PFSK-1 (cell line): ENCODE measurements at regions not wholly inside any gene's neighbourhood (a gene's known extent, or its start where the extent isn't known, plus 50 kb on each side); places are given as distances from the start of the nearest gene placed in this dataset.

Experiments
- FOXP2 ChIP-seq: optimal IDR thresholded peaks from 2 replicates; pipeline ENCODE3; 2011; ENCODE audit warnings: borderline replicate concordance, control low read depth, inconsistent platforms; ENCODE audit not compliant: insufficient read depth; ENCODE audit errors: extremely low read length, extremely low read depth
- POLR2AphosphoS5 ChIP-seq: IDR thresholded peaks from 2 replicates; pipeline ENCODE4 v1.6.1; 2012; ENCODE audit warnings: low read depth, mild to moderate bottlenecking, control low read depth, low read length, moderate library complexity
- SIN3A ChIP-seq: IDR thresholded peaks from 2 replicates; pipeline ENCODE4 v1.6.1; 2012; ENCODE audit warnings: mild to moderate bottlenecking, low read length, moderate library complexity, borderline replicate concordance; ENCODE audit not compliant: insufficient read depth
- TAF1 ChIP-seq: IDR thresholded peaks from 2 replicates; pipeline ENCODE4 v1.6.1; 2012; ENCODE audit warnings: low read length, control low read depth, borderline replicate concordance; ENCODE audit not compliant: insufficient read depth
- TF ChIP-seq, protein P1 (sequence below), 2 experiments: IDR thresholded peaks; 2 replicates each; pipeline versions ENCODE4 v1.6.1 to v1.8.0; 2011 to 2012; ENCODE audit warnings: low read depth in 2 of 2, low read length in 2 of 2, control low read depth in 1 of 2, inconsistent platforms in 1 of 2, mild to moderate bottlenecking in 1 of 2, moderate library complexity in 1 of 2; ENCODE audit not compliant: insufficient read depth in 1 of 2

DNA sequence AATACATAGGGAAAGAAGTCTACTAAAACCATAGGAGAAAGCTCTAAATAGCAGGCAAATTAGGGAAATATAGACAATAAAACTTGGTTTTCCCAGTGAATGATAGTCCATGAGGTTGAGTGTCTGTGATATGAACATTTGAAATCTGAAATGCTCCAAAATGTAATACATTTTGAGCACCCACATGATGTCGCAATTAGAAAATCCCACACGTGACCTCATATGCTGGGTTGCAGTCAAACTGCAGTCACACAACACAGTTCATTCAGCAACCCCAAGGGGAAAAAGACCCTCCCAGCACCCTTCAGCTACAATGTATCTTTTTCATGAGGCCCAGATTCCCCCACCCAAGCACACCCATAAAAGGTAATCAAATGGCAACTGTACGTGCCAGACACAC is 155.6 kb downstream of the BTC start:
- TF ChIP-seq, protein P1, sequence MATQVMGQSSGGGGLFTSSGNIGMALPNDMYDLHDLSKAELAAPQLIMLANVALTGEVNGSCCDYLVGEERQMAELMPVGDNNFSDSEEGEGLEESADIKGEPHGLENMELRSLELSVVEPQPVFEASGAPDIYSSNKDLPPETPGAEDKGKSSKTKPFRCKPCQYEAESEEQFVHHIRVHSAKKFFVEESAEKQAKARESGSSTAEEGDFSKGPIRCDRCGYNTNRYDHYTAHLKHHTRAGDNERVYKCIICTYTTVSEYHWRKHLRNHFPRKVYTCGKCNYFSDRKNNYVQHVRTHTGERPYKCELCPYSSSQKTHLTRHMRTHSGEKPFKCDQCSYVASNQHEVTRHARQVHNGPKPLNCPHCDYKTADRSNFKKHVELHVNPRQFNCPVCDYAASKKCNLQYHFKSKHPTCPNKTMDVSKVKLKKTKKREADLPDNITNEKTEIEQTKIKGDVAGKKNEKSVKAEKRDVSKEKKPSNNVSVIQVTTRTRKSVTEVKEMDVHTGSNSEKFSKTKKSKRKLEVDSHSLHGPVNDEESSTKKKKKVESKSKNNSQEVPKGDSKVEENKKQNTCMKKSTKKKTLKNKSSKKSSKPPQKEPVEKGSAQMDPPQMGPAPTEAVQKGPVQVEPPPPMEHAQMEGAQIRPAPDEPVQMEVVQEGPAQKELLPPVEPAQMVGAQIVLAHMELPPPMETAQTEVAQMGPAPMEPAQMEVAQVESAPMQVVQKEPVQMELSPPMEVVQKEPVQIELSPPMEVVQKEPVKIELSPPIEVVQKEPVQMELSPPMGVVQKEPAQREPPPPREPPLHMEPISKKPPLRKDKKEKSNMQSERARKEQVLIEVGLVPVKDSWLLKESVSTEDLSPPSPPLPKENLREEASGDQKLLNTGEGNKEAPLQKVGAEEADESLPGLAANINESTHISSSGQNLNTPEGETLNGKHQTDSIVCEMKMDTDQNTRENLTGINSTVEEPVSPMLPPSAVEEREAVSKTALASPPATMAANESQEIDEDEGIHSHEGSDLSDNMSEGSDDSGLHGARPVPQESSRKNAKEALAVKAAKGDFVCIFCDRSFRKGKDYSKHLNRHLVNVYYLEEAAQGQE (IDR thresholded peaks at IDR 0.05; ENCODE audit: insufficient read depth in 1 of 2, low read depth in 2 of 2, low read length in 2 of 2) = no peak
- TF ChIP-seq TAF1 (no peak), SIN3A (no peak), POLR2AphosphoS5 (no peak), FOXP2 (no peak)
